HG03139 (cell line): ENCODE measurements at regions not wholly inside any gene's neighbourhood (a gene's known extent, or its start where the extent isn't known, plus 50 kb on each side); places are given as distances from the start of the nearest gene placed in this dataset.
"Not testable (repeated sequence)": the region's sequence is repeated elsewhere in the genome, so short reads cannot be mapped to it uniquely, and the experiment has no call there.

Experiments used
- ATAC-seq: cut with Tn5 transposase; IDR thresholded peaks from one replicate; pipeline ENCODE4 v1.9.1; 2021; ENCODE audit not compliant: unreplicated experiment

- ATAC-seq: no peak
These were observed 147.2 kb upstream of the JUN start for GRCh38 chr1:58931024-58931423.

- ATAC-seq: no peak
These were observed 147.9 kb upstream of the JUN start for GRCh38 chr1:58931756-58932155.

- no peak for ATAC-seq
These were observed 149.2 kb upstream of the JUN start for GRCh38 chr1:58932859-58933598.

- no peak for ATAC-seq
These were observed 149.7 kb upstream of the JUN start for GRCh38 chr1:58933599-58933926.

GRCh38 chr1:58934706-58935105 is 150.9 kb upstream of the JUN start:
- ATAC-seq: no peak

GRCh38 chr1:58936973-58937372 is 153.1 kb upstream of the JUN start:
- ATAC-seq: no peak

- no peak for ATAC-seq
These were observed 155.3 kb upstream of the JUN start for GRCh38 chr1:58939146-58939545.

GRCh38 chr1:58939666-58940370 is 156.0 kb upstream of the JUN start:
- ATAC-seq: no peak

GRCh38 chr1:58941471-58942289 is 157.8 kb upstream of the JUN start:
- no peak for ATAC-seq

- no peak for ATAC-seq
These were observed 158.9 kb upstream of the JUN start for GRCh38 chr1:58942759-58943191.

GRCh38 chr1:58943776-58944175 is 159.9 kb upstream of the JUN start:
- no peak for ATAC-seq

- ATAC-seq: no peak
These were observed 160.6 kb upstream of the JUN start for GRCh38 chr1:58944439-58944838.

- no peak for ATAC-seq
These were observed 162.5 kb upstream of the JUN start for GRCh38 chr1:58946390-58946789.

- ATAC-seq: no peak
These were observed 164.8 kb upstream of the JUN start for GRCh38 chr1:58948671-58949070.

- ATAC-seq: no peak
These were observed 165.8 kb upstream of the JUN start for GRCh38 chr1:58949551-58950220.

- no peak for ATAC-seq
These were observed 167.1 kb upstream of the JUN start for GRCh38 chr1:58950897-58951296.

GRCh38 chr1:58953951-58954350 is 170.1 kb upstream of the JUN start:
- not testable (repeated sequence) for ATAC-seq

GRCh38 chr1:58963287-58963686 is 179.4 kb upstream of the JUN start:
- not testable (repeated sequence) for ATAC-seq

GRCh38 chr1:58964428-58964827 is 180.6 kb upstream of the JUN start:
- no peak for ATAC-seq

- no peak for ATAC-seq
These were observed 181.0 kb upstream of the JUN start for GRCh38 chr1:58964880-58965279.
